IPS-NIHi7 (cell line): ENCODE measurements at regions not wholly inside any gene's neighbourhood (a gene's known extent, or its start where the extent isn't known, plus 50 kb on each side); places are given as distances from the start of the nearest gene placed in this dataset.
A peak's percentile ranks its signal among the peaks of the same experiment; 100 is the strongest.
"Not testable (repeated sequence)": the region's sequence is repeated elsewhere in the genome, so short reads cannot be mapped to it uniquely, and the experiment has no call there.

ENCODE experiments used
- DNase-seq: peaks from one replicate; pipeline ENCODE4 v3.0.0; 2012; ENCODE audit warnings: mixed read lengths; ENCODE audit errors: extremely low spot score

DNA sequence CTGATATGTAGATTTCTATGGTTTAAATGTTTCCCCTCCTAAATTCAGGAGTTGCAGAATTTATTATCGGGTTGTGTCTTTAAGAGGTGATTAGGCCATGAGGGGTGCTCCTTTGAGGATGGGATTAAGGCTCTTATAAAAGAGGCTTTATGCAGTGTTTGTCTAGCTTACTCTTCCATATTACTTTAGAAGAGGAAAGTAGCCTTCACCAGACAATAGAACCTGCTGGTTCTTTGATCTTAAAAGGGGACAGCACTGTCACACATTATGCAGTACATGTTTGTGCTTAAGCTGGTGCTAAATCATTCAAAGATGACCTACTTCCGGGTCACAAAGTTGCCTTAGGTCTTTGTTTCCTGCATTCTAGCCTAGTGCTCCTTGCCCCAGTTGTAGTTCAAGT is 81.0 kb downstream of the CPXCR1 start:
- DNase-seq, result no peak

GRCh38 chrX:88830111-88830510 is 83.1 kb downstream of the CPXCR1 start:
- DNase-seq, result no peak

GRCh38 chrX:88837721-88838120 is 90.7 kb downstream of the CPXCR1 start:
- DNase-seq, result peak; percentile 12

DNA sequence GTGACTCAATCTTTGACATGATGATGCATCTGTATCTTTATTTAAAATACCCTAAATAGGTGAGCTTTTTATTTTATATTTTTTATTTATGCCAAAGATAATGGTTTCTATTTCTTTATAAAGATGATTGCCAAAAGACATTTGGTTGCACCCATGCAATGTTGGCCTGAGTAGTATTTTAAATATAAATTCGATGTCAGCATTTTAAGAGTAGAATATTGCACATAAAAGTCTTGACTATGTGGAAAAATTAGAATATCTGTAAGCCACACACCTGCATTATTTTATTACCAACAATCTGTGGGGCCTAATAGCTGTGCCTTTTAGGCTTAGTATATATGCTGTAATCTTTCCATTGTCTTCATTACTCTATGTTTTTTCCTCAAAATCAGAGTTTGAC is 91.4 kb downstream of the CPXCR1 start:
- DNase-seq, result no peak

- not testable (repeated sequence) for DNase-seq
Measured at GRCh38 chrX:88843841-88844240, 96.8 kb downstream of the CPXCR1 start.

DNA sequence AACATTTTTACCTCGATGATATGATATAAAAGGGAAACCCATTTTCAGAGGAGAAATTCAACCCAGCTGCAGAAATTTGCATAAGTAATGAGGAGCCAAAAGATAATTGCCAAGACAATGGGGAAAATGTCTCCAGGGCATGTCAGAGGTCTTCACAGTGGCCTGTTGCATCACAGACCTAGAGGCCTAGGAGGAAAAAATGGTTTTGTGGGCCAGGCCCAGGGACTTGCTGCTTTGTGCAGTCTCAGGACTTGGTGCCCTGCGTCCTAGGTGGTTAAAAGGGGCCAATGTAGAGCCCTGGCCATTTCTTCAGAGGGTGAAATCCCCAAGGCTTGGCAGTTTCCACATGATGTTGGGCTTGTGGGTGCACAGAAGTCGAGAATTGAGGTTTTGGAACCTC is 106.9 kb downstream of the CPXCR1 start:
- DNase-seq, result no peak

GRCh38 chrX:88863726-88864125 is 116.7 kb downstream of the CPXCR1 start:
- no peak for DNase-seq

DNA sequence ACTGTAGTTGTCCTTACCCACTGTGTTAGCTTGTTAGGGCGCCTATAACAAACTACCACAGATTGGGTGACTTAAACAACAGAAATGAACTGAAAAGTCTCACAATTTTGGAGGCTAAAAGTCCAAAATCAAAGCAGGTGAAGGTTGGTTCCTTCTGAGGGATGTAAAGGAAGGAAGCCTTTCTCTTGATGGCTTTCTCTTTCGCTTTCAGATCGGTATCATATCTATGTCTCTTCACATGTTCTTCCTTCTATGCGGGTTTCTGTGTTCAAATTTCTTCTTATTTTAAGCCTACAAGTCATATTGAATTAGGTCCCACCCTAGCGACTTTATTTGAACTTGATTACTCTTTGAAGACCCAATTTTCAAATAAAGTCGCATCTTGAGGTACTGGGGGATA is 118.6 kb downstream of the CPXCR1 start:
- no peak for DNase-seq

- DNase-seq, result no peak
Measured at GRCh38 chrX:88881536-88881935, 134.5 kb downstream of the CPXCR1 start.

GRCh38 chrX:88883200-88883599 is 136.2 kb downstream of the CPXCR1 start:
- DNase-seq, result no peak

- no peak for DNase-seq
Measured at GRCh38 chrX:88886908-88887307, 139.9 kb downstream of the CPXCR1 start.

GRCh38 chrX:88903989-88904718 is 157.1 kb downstream of the CPXCR1 start:
- DNase-seq, result no peak

- DNase-seq, result no peak
Measured at GRCh38 chrX:88908056-88908455, 161.0 kb downstream of the CPXCR1 start.

- no peak for DNase-seq
Measured at GRCh38 chrX:88937616-88938015, 190.6 kb downstream of the CPXCR1 start.

GRCh38 chrX:88940904-88941303 is 193.9 kb downstream of the CPXCR1 start:
- DNase-seq, result no peak

GRCh38 chrX:88944661-88945060 is 197.6 kb downstream of the CPXCR1 start:
- no peak for DNase-seq

DNA sequence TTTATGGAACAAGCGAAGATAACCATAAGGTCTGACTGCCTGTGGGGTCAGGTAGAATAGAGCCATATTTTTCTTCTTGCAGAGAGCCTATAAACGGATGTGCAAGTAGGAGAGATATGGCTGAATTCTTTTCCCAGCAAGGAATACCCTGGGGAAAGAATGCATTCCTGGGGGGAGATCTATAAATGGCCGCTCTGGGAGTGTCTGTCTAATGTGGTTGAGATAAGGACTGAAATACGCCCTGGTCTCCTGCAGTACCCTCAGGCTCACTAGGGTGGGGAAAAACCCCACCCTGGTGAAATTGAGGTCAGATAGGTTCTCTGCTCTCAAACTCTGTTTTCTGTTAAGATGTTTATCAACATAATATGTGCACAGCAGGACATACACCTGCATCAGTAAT is 209.0 kb downstream of the CPXCR1 start:
- DNase-seq, result not testable (repeated sequence)

DNA sequence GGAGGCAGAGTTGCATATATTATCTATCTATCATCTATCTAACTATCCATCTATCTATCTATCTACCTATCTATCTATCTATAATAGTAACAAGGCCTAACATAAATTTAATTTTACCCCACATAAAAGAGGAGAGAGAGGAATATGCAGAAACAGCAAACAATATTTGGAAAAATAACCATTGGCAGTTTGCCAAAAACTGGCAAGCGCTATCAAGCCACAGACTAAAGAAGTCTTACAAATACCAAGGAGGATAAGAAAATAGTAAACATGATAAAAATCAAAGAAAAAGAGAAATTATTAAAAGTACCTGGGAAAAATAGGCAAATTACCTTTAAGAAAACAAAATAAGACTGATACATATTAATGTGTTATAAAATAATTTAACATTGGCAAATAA is 230.8 kb downstream of the CPXCR1 start:
- DNase-seq, result no peak

DNA sequence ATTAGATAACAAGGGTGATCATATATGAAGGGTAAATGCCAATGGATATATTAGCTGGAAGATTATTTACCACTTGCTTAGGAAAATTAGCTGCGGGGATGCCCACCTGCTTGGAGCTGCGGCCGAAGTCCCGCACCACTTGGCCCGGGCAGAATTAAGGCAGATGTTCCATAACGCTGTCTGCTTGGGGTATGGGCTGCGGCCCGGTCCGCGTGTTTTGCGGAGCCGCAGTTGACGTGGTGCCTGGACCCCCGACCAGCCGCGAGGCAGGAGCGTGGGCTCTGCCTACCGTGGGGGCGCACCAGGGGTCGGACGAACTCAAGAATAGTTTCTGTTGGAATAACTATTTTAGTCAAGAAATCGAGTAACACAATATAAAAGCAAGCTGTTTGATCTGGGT is 235.2 kb downstream of the CPXCR1 start:
- no peak for DNase-seq

DNA sequence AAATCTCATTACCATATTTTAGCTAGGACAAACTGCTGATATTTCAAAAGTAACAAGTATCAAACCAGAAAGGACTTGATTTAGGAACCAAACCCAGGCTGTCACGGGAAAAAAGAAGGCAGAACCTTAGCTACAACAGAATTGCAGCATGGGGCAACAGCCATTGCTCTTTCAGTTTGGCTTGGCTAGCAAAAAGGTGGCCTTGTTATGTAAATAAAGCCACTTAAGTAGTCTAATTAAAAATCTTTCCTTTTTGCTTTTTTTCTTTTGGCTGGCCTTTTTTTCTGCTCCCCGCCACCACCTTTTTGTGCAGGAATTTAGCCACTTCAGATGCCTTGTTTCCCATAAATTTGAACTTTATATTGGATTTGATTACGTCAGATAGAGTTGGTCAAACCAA is 235.9 kb downstream of the CPXCR1 start:
- peak; percentile 9 for DNase-seq

DNA sequence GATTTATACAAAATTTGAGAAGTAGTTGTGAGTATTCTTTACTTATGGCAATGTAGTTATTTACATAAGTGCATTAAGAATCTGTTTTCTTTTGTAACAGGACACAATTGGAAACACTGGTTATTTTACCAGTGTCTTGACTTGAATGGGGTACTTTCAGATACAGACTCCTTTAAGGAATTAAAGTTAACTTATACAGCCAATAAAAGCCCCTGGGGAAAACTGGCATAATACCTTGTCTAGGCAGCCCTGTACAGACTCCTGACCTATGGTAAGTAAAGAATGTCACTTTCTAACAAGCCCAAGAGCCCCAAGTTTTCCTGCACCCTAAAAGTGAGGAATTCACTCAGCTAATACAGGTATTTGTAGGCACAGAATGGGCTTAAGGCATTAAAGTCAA is 241.8 kb downstream of the CPXCR1 start:
- no peak for DNase-seq

GRCh38 chrX:88990882-88991582 is 244.0 kb downstream of the CPXCR1 start:
- DNase-seq, result no peak

DNA sequence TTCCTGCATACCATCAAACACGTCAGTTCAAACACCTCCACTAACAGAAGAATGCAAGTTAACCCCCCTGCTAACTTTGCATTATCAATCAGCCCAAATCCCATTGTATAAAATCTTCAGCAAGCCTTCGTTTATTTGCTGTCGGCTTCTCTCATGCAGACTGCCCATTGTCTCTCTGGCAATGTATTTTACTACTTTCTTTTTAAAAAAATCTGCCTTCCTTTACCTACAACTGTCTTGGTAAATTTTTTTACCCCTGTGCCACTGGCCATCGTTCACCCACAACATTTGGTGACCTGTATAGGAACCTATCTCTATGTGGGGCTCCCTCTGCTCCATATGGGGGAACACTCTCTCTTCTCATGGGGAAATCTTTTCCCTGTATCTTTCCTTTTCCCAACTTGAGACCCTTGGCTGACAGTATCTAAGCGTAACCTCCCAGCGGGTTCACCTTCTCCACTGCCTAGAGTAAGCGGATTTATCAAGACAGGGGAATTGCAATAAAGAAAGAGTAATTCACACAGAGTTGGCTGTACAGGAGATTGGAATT is 244.6 kb downstream of the CPXCR1 start:
- peak; percentile 9 for DNase-seq
